B cell (primary cell): ENCODE measurements at regions not wholly inside any gene's neighbourhood (a gene's known extent, or its start where the extent isn't known, plus 50 kb on each side); places are given as distances from the start of the nearest gene placed in this dataset.

Experiments used
- EZH2 ChIP-seq: IDR thresholded peaks from 2 replicates; pipeline ENCODE4 v1.6.1; 2012; ENCODE audit warnings: borderline replicate concordance, low read depth, mild to moderate bottlenecking, moderate library complexity, low read length; ENCODE audit not compliant: insufficient read depth, poor library complexity, severe bottlenecking
- TF ChIP-seq, protein P1 (sequence below): fragments of 200-600 bp; IDR thresholded peaks from one replicate; pipeline ENCODE4 v1.8.0; 2022; ENCODE audit warnings: antibody characterized with exemption, mild to moderate bottlenecking

DNA sequence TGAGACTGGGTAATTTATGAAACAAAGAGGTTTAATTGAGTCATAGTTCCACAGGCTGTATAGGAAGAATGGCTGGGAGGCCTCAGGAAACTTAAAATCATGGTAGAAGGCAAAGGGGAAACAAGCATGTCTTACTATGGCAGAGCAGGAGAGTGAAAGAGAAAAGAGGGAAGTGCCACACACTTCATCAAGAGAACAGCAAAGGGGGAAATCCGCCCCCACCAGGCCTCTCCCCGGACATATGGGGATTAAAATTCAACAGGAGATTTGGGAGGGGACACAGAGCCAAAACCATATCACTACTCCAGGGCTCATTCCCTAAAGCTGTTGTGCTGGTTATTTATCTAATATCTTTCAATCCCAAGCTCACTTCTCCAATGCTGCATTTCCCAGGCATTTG is 50.2 kb upstream of the NR3C1 start:
- TF ChIP-seq, protein P1, sequence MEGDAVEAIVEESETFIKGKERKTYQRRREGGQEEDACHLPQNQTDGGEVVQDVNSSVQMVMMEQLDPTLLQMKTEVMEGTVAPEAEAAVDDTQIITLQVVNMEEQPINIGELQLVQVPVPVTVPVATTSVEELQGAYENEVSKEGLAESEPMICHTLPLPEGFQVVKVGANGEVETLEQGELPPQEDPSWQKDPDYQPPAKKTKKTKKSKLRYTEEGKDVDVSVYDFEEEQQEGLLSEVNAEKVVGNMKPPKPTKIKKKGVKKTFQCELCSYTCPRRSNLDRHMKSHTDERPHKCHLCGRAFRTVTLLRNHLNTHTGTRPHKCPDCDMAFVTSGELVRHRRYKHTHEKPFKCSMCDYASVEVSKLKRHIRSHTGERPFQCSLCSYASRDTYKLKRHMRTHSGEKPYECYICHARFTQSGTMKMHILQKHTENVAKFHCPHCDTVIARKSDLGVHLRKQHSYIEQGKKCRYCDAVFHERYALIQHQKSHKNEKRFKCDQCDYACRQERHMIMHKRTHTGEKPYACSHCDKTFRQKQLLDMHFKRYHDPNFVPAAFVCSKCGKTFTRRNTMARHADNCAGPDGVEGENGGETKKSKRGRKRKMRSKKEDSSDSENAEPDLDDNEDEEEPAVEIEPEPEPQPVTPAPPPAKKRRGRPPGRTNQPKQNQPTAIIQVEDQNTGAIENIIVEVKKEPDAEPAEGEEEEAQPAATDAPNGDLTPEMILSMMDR, result no peak
- TF ChIP-seq EZH2, result no peak
